ENCODE measurements at regions not wholly inside any gene's neighbourhood (a gene's known extent, or its start where the extent isn't known, plus 50 kb on each side); places are given as distances from the start of the nearest gene placed in this dataset.
"Not testable (repeated sequence)": the region's sequence is repeated elsewhere in the genome, so short reads cannot be mapped to it uniquely, and the experiment has no call there.

- DNase-seq, result no peak
Observed at GRCh38 chrX:1009771-1010170, 202.7 kb downstream of the CRLF2 start.

- no peak for DNase-seq
Observed at GRCh38 chrX:1006156-1006730, 206.2 kb downstream of the CRLF2 start.

GRCh38 chrX:1002611-1003010 is 209.8 kb downstream of the CRLF2 start:
- DNase-seq, result no peak

GRCh38 chrX:997631-998137 is 214.8 kb downstream of the CRLF2 start:
- DNase-seq, result no peak

GRCh38 chrX:994780-995179 is 217.7 kb downstream of the CRLF2 start:
- no peak for DNase-seq

GRCh38 chrX:989959-990510 is 222.4 kb downstream of the CRLF2 start:
- DNase-seq, result peak; percentile 7 to 9

GRCh38 chrX:988530-988929 is 223.9 kb downstream of the CRLF2 start:
- DNase-seq, result not testable (repeated sequence)

- no peak for DNase-seq
Observed at GRCh38 chrX:981791-982626, 230.4 kb downstream of the CRLF2 start.

- DNase-seq, result no peak
Observed at GRCh38 chrX:980587-981235, 231.7 kb downstream of the CRLF2 start.

- not testable (repeated sequence) for DNase-seq
Observed at GRCh38 chrX:979127-979526, 233.3 kb downstream of the CRLF2 start.

GRCh38 chrX:973010-973632 is 239.3 kb downstream of the CRLF2 start:
- no peak for DNase-seq

- DNase-seq, result no peak
Observed at GRCh38 chrX:968148-968965, 244.1 kb downstream of the CRLF2 start.

- no peak for DNase-seq
Observed at GRCh38 chrX:966396-967070, 245.9 kb downstream of the CRLF2 start.

GRCh38 chrX:964831-965416 is 247.5 kb downstream of the CRLF2 start:
- no peak for DNase-seq

GRCh38 chrX:960821-961220 is 251.6 kb downstream of the CRLF2 start:
- DNase-seq, result no peak

GRCh38 chrX:959595-959994 is 252.9 kb downstream of the CRLF2 start:
- DNase-seq, result no peak

GRCh38 chrX:955168-955781 is 257.2 kb downstream of the CRLF2 start:
- DNase-seq, result not testable (repeated sequence)

- no peak for DNase-seq
Observed at GRCh38 chrX:953879-954482, 258.5 kb downstream of the CRLF2 start.

- no peak for DNase-seq
Observed at GRCh38 chrX:952816-953215, 259.6 kb downstream of the CRLF2 start.

- not testable (repeated sequence) for DNase-seq
Observed at GRCh38 chrX:947262-947661, 265.2 kb downstream of the CRLF2 start.

All from activated CD4-positive, alpha-beta T cell treated with anti-CD3 and anti-CD28 coated beads, Interleukin-2, amount 50 U/mL, for 4 hours (primary cell).